OCI-LY7 (cell line): ENCODE measurements at regions not wholly inside any gene's neighbourhood (a gene's known extent, or its start where the extent isn't known, plus 50 kb on each side); places are given as distances from the start of the nearest gene placed in this dataset.
"Not testable (repeated sequence)": the region's sequence is repeated elsewhere in the genome, so short reads cannot be mapped to it uniquely, and the experiment has no call there.

Experiments used
- BruUV-seq: library from RNA; stranded (reverse); fragments of 400-500 nt; replicated peaks from 2 replicates; lab custom pipeline; 2021; lab: Mats Ljungman, UMichigan
- CTCF ChIA-PET: fragments of 300-600 bp; sonication (Branson Sonifier 250); formaldehyde crosslinking; loops from one replicate; lab custom pipeline; 2022; ENCODE audit warnings: antibody characterized with exemption; ENCODE audit not compliant: unreplicated experiment; lab: Charles Lee
- POLR2A ChIA-PET: fragments of 300-600 bp; sonication (Branson Sonifier 250); formaldehyde crosslinking; loops from one replicate; lab custom pipeline; 2022; ENCODE audit warnings: antibody characterized with exemption; lab: Charles Lee
- DNase-seq: peaks from one replicate; pipeline ENCODE4 v3.0.0-alpha.2; 2015; ENCODE audit warnings: low spot score
- H2AFZ ChIP-seq: fragments of 200-600 bp; sonication (generic), shearing (Covaris generic); 2 replicates; pipeline ENCODE4 v1.6.1; 2014; ENCODE audit warnings: mild to moderate bottlenecking, antibody characterized with exemption, low read length, moderate library complexity
- H3K27ac ChIP-seq: fragments of 200-600 bp; sonication (generic); 2 replicates; pipeline ENCODE4 v1.5.1; 2014; ENCODE audit warnings: mixed run types, low read depth, mild to moderate bottlenecking, moderate library complexity, low read length, inconsistent platforms; ENCODE audit not compliant: poor library complexity, severe bottlenecking
- H3K36me3 ChIP-seq: fragments of 200-600 bp; sonication (generic); 2 replicates; pipeline ENCODE4 v1.6.1; 2014; ENCODE audit warnings: mild to moderate bottlenecking, antibody characterized with exemption, low read length, moderate library complexity, mixed read lengths; ENCODE audit not compliant: insufficient read depth
- H3K4me1 ChIP-seq: fragments of 200-600 bp; sonication (generic); 2 replicates; pipeline ENCODE4 v1.5.1; 2014; ENCODE audit warnings: mild to moderate bottlenecking, low read length; ENCODE audit not compliant: insufficient read depth, poor library complexity, severe bottlenecking
- H3K4me2 ChIP-seq: fragments of 200-600 bp; sonication (generic); 2 replicates; pipeline ENCODE4 v1.6.1; 2014; ENCODE audit warnings: mild to moderate bottlenecking, low read length
- H3K4me3 ChIP-seq: fragments of 200-600 bp; sonication (generic); 2 replicates; pipeline ENCODE4 v1.5.1; 2014; ENCODE audit warnings: mild to moderate bottlenecking, low read depth, low read length; ENCODE audit not compliant: poor library complexity, severe bottlenecking
- H3K79me2 ChIP-seq: fragments of 200-600 bp; sonication (generic); 2 replicates; pipeline ENCODE4 v1.6.1; 2016; ENCODE audit warnings: low read depth, mild to moderate bottlenecking, low read length, moderate library complexity, mixed read lengths; ENCODE audit not compliant: insufficient read depth
- H3K9me2 ChIP-seq: fragments of 200-600 bp; sonication (generic); 2 replicates; pipeline ENCODE4 v1.6.1; 2016; ENCODE audit warnings: mild to moderate bottlenecking, low read length, mixed read lengths; ENCODE audit not compliant: insufficient read depth
- H3K9me3 ChIP-seq: fragments of 200-600 bp; sonication (generic); 2 replicates; pipeline ENCODE4 v1.6.1; 2014; ENCODE audit warnings: mild to moderate bottlenecking, mixed run types, low read length, mixed read lengths
- H4K20me1 ChIP-seq: fragments of 200-600 bp; sonication (generic); 2 replicates; pipeline ENCODE4 v1.6.1; 2014; ENCODE audit warnings: mild to moderate bottlenecking, antibody characterized with exemption, low read length, moderate library complexity, mixed read lengths; ENCODE audit not compliant: insufficient read depth
- intact Hi-C: fragments of 100-400 bp; cut with micrococcal nuclease; formaldehyde crosslinking; loops from one replicate; pipeline ENCODE4 v1.10.0; 2022; ENCODE audit not compliant: unreplicated experiment
- TF ChIP-seq, protein P1 (sequence below): fragments of 200-600 bp; sonication (generic); conservative IDR thresholded peaks from 2 replicates; pipeline ENCODE4 v1.5.1; 2014; ENCODE audit warnings: mild to moderate bottlenecking, antibody characterized with exemption, low read length, moderate library complexity, mixed read lengths

DNA sequence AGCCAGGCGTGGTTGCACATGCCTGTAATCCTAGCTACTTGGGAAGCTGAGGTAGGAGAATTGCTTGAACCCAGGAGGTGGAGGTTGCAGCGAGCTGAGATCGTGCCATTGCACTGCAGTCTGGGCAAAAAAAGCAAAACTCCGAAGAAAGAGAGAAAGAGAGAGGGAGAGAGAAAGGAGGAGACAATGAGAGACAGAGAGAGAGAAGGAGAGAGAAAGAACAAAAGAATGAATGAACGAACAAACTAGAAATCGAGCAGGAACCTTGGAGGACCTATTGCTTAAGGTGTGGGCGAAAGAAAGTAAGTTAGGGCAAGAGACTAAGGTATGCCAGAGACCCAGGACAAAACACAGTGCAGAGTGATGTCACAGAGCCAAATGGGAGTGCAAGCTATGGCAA, 102.8 kb upstream of the FBXO28 start:
- H3K79me2 ChIP-seq, POLR2A ChIA-PET, BruUV-seq, H3K4me1 ChIP-seq, H3K4me2 ChIP-seq, CTCF ChIA-PET, H4K20me1 ChIP-seq, H2AFZ ChIP-seq, DNase-seq, H3K4me3 ChIP-seq, intact Hi-C loops, H3K27ac ChIP-seq, H3K9me2 ChIP-seq: not testable (repeated sequence)
- peaks cover 21% of the 10 kb centered on the region for H3K36me3 ChIP-seq
- H3K9me3 ChIP-seq, result peaks cover 25% of the 10 kb centered on the region

DNA sequence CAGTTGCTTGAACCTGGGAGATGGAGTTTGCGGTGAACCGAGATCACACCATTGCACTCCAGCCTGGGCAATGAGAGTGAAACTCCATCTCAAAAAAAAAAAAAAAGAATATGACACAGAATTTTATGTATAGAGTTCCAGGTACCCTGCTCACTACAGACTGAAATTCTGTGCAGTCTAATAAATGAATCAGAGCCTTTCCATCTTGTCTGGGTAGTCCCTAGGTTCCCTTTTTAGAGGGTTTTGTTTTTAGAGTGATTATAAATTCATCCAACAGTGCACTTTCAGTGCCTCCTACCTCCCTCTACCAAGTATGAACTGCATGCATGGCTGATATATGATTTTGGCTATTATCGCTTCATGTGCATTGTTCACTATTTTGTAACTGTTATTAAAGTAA, 107.9 kb upstream of the FBXO28 start:
- CTCF ChIA-PET, H3K79me2 ChIP-seq, BruUV-seq, H3K4me3 ChIP-seq, H3K27ac ChIP-seq, H3K9me3 ChIP-seq, DNase-seq, intact Hi-C loops, H3K9me2 ChIP-seq, POLR2A ChIA-PET, H3K4me1 ChIP-seq, H3K4me2 ChIP-seq, H4K20me1 ChIP-seq, H2AFZ ChIP-seq: not testable (repeated sequence)
- H3K36me3 ChIP-seq, result peaks cover 30% of the 10 kb centered on the region

DNA sequence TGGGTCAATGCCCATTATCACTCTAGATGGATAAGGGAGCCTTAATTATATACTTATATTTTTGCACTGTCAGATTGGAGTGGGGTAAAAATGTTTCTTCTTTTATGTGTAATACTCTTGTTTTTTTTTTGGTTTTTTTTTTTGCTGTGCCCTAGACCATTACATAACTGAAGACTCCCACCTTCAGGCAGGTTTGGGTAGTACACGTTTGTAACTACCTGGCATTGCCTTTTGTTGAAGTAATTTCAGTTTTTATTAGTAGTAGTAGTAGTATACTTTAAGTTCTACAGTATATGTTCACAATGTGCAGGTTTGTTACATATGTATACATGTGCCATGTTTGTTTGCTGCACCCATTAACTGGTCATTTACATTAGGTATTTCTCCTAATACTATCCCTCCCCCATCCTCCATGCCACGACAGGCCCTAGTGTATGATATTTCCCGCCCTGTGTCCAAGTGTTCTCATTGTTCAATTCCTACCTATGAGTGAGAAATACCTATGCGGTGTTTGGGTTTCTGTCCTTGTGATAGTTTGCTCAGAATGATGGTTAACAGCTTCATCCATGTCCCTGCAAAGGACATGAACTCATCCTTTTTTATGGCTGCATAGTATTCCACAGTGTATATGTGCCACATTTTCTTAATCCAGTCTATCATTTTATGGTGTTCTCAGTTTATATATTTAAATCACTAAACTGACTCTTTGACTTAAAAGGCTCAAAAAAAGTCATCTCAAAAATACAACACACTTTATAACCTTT, 109.2 kb upstream of the FBXO28 start:
- BruUV-seq, H3K4me3 ChIP-seq, H3K9me3 ChIP-seq, H3K4me2 ChIP-seq, H3K4me1 ChIP-seq, H3K79me2 ChIP-seq, H3K9me2 ChIP-seq, H3K27ac ChIP-seq, H2AFZ ChIP-seq, intact Hi-C loops, H4K20me1 ChIP-seq, POLR2A ChIA-PET, CTCF ChIA-PET: not testable (repeated sequence)
- peak; percentile 59 for DNase-seq
- peaks cover 26% of the 10 kb centered on the region for H3K36me3 ChIP-seq
- TF ChIP-seq, protein P1, sequence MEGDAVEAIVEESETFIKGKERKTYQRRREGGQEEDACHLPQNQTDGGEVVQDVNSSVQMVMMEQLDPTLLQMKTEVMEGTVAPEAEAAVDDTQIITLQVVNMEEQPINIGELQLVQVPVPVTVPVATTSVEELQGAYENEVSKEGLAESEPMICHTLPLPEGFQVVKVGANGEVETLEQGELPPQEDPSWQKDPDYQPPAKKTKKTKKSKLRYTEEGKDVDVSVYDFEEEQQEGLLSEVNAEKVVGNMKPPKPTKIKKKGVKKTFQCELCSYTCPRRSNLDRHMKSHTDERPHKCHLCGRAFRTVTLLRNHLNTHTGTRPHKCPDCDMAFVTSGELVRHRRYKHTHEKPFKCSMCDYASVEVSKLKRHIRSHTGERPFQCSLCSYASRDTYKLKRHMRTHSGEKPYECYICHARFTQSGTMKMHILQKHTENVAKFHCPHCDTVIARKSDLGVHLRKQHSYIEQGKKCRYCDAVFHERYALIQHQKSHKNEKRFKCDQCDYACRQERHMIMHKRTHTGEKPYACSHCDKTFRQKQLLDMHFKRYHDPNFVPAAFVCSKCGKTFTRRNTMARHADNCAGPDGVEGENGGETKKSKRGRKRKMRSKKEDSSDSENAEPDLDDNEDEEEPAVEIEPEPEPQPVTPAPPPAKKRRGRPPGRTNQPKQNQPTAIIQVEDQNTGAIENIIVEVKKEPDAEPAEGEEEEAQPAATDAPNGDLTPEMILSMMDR, result peak; percentile 69

DNA sequence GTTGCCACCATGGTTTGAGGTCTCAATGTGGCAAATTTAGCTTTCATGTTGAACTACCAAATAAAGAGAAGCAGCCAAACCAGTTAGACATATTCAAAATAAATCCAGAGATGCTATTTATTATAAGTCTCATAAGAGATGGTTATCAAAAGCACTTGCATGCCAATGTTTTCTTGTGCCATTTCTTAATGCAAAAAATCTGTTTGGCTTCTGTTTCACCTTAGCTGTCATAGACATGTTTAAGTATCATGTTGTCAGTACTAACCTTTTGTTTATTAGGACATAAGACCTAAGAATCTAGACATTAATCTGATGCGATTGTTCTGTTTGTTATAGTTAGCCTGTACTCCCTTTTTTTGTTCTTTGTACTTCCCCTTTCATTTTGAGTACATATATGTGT, 110.0 kb upstream of the FBXO28 start:
- H3K79me2 ChIP-seq, CTCF ChIA-PET, H3K27ac ChIP-seq, H3K9me3 ChIP-seq, H3K4me3 ChIP-seq, POLR2A ChIA-PET, H3K4me1 ChIP-seq, H3K9me2 ChIP-seq, H4K20me1 ChIP-seq, DNase-seq, H2AFZ ChIP-seq, intact Hi-C loops, H3K4me2 ChIP-seq, BruUV-seq: not testable (repeated sequence)
- peaks cover 26% of the 10 kb centered on the region for H3K36me3 ChIP-seq

DNA sequence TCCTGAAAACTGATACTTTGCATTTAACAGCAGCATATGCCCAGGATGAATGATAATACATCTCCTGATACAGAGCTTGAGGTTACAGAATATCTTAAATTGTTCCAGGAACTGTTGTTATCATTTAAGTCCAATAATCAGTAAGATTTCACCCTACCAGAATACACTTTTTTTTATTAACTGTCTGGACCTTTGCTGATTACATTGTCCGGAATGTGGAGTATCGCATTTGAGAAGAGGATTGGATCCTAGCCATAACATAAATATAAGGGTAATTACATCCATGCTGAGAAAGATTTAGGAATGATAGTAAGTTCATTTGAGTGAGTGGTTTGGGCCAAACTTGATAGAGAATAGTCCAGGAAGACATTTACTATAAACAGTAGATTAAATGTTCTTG, 112.2 kb upstream of the FBXO28 start:
- intact Hi-C loops, CTCF ChIA-PET: not testable (repeated sequence)

DNA sequence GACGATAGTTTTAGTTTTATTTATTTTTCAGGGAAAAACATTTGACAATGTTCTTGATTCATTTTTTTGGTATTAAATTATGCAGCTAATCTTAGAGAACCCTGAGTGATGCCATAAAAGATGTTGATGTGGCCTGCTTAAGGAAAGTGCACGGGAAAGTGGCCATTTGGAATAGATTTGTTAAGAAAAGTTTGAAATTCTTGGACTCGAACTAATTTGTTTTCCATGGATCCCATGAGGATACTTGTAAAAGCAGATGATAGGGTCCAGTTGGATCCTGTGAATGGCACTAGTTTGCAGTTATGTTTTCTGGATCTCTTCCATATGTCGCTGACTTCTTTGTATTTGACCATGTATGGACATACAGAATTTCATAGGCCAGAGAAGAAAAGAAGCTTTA, 114.2 kb upstream of the FBXO28 start:
- H2AFZ ChIP-seq, H3K9me2 ChIP-seq, H3K36me3 ChIP-seq, DNase-seq, BruUV-seq, H3K79me2 ChIP-seq, POLR2A ChIA-PET, H4K20me1 ChIP-seq, CTCF ChIA-PET, H3K27ac ChIP-seq, H3K4me3 ChIP-seq, H3K4me1 ChIP-seq, H3K4me2 ChIP-seq, H3K9me3 ChIP-seq: not testable (repeated sequence)
- intact Hi-C loops, result loop anchor here (10.0 kb wide), 1 partner anchor 185 kb away; the partner anchor contains the start of gene DEGS1

More for the DNA sequence above, 112.2 kb upstream of the FBXO28 start:
- H3K4me3 ChIP-seq, H3K4me1 ChIP-seq, H4K20me1 ChIP-seq, H3K27ac ChIP-seq, H3K9me2 ChIP-seq, H3K36me3 ChIP-seq, H2AFZ ChIP-seq, H3K9me3 ChIP-seq, H3K4me2 ChIP-seq, H3K79me2 ChIP-seq, POLR2A ChIA-PET, BruUV-seq, DNase-seq: not testable (repeated sequence)
